IPS-NIHi7 (cell line): ENCODE measurements at regions not wholly inside any gene's neighbourhood (a gene's known extent, or its start where the extent isn't known, plus 50 kb on each side); places are given as distances from the start of the nearest gene placed in this dataset.

Experiments used
- DNase-seq: peaks from one replicate; pipeline ENCODE4 v3.0.0; 2012; ENCODE audit warnings: mixed read lengths; ENCODE audit errors: extremely low spot score

- DNase-seq: no peak
Measured at GRCh38 chr11:45554230-45554967, 111.0 kb downstream of the CHST1 start.

- DNase-seq: no peak
Measured at GRCh38 chr11:45553383-45553936, 112.0 kb downstream of the CHST1 start.

- no peak for DNase-seq
Measured at GRCh38 chr11:45551191-45551713, 114.2 kb downstream of the CHST1 start.

- DNase-seq: no peak
Measured at GRCh38 chr11:45549257-45549656, 116.2 kb downstream of the CHST1 start.

- DNase-seq: no peak
Measured at GRCh38 chr11:45546366-45546765, 119.1 kb downstream of the CHST1 start.

- DNase-seq: no peak
Measured at GRCh38 chr11:45544826-45545225, 120.6 kb downstream of the CHST1 start.

- DNase-seq: peak; percentile 78
Measured at GRCh38 chr11:45543808-45544422, 121.5 kb downstream of the CHST1 start.

- DNase-seq: no peak
Measured at GRCh38 chr11:45543081-45543480, 122.3 kb downstream of the CHST1 start.

GRCh38 chr11:45541693-45542434, 123.6 kb downstream of the CHST1 start:
- no peak for DNase-seq

- DNase-seq: no peak
Measured at GRCh38 chr11:45538939-45539338, 126.5 kb downstream of the CHST1 start.

- DNase-seq: no peak
Measured at GRCh38 chr11:45538363-45538762, 127.1 kb downstream of the CHST1 start.

GRCh38 chr11:45537614-45538013, 127.8 kb downstream of the CHST1 start:
- DNase-seq: no peak

- DNase-seq: no peak
Measured at GRCh38 chr11:45535033-45535432, 130.4 kb downstream of the CHST1 start.

GRCh38 chr11:45534132-45534531, 131.3 kb downstream of the CHST1 start:
- no peak for DNase-seq

GRCh38 chr11:45532546-45532945, 132.9 kb downstream of the CHST1 start:
- no peak for DNase-seq

GRCh38 chr11:45530776-45531175, 134.6 kb downstream of the CHST1 start:
- no peak for DNase-seq

GRCh38 chr11:45530111-45530510, 135.3 kb downstream of the CHST1 start:
- no peak for DNase-seq

- no peak for DNase-seq
Measured at GRCh38 chr11:45528435-45528834, 137.0 kb downstream of the CHST1 start.

GRCh38 chr11:45527898-45528297, 137.5 kb downstream of the CHST1 start:
- no peak for DNase-seq

GRCh38 chr11:45525393-45525792, 140.0 kb downstream of the CHST1 start:
- DNase-seq: no peak

- no peak for DNase-seq
Measured at GRCh38 chr11:45523760-45524159, 141.7 kb downstream of the CHST1 start.

GRCh38 chr11:45518833-45519535, 146.4 kb downstream of the CHST1 start:
- DNase-seq: no peak
